ENCODE measurements at regions not wholly inside any gene's neighbourhood (a gene's known extent, or its start where the extent isn't known, plus 50 kb on each side); places are given as distances from the start of the nearest gene placed in this dataset.
"Not testable (repeated sequence)": the region's sequence is repeated elsewhere in the genome, so short reads cannot be mapped to it uniquely, and the experiment has no call there.

DNA sequence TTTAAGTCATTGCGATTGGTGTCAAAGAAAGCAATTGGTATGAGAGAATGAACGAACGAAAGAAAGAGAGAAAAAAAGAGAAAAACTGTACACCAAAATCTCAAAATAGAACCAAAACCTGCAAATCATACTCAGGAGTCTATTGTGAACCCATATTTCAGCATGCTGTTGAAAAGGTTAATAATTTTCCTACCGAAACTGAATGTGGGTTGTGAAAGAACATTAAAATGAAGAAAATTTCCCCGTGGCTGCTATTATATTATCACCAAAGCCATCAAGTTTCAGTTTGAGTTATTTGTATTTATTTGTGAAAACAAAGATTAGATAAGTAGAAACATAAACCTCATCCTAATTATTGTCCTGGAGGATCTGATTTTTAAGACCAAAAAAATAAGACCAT is 315.7 kb downstream of the BCL2L11 start:
- not testable (repeated sequence) for H3K27me3 ChIP-seq (ENCODE audit: control insufficient read depth in 3 of 3, insufficient read depth in 3 of 3, low read depth in 1 of 3, low read length in 3 of 3); H2AFZ ChIP-seq (ENCODE audit: low read length); H3K18ac ChIP-seq (ENCODE audit: low read length); H3K23ac ChIP-seq (ENCODE audit: low read depth, low read length, poor library complexity); H3K4me2 ChIP-seq (ENCODE audit: insufficient read depth, low read length, poor library complexity, severe bottlenecking); H2BK5ac ChIP-seq (ENCODE audit: low read length); H2BK12ac ChIP-seq (ENCODE audit: low read length); H3K4ac ChIP-seq (ENCODE audit: low read length); H3K27ac ChIP-seq (replicated peaks; ENCODE audit: low read length); H2BK15ac ChIP-seq (ENCODE audit: low read length); H3K9me3 ChIP-seq (replicated peaks in 1 of 2; ENCODE audit: control insufficient read depth in 2 of 2, insufficient read depth in 1 of 2, low read depth in 1 of 2, low read length in 2 of 2); DNase-seq (ENCODE audit: low spot score); H3K9ac ChIP-seq (ENCODE audit: low read depth, low read length, poor library complexity); H4K8ac ChIP-seq (ENCODE audit: low read depth, low read length); H2AK5ac ChIP-seq (ENCODE audit: low read depth, low read length); H3K14ac ChIP-seq (ENCODE audit: low read length); H2BK120ac ChIP-seq (ENCODE audit: low read depth, low read length); H3K36me3 ChIP-seq (replicated peaks in 1 of 2; ENCODE audit: control insufficient read depth in 2 of 2, insufficient read depth in 2 of 2, low read length in 2 of 2); H3K4me1 ChIP-seq (ENCODE audit: control insufficient read depth in 2 of 2, insufficient read depth in 1 of 2, low read depth in 1 of 2, low read length in 2 of 2); H3K79me1 ChIP-seq (ENCODE audit: low read depth, low read length); H3K4me3 ChIP-seq (ENCODE audit: low read length in 2 of 2); H4K91ac ChIP-seq (ENCODE audit: low read depth, low read length, poor library complexity)
- WGBS, 2 donors (ENCODE audit: extremely low coverage in 2 of 2, insufficient read length in 2 of 2, insufficient replicate concordance in 1 of 2): no CpG with 5 or more reads among the region's 5 CpGs

DNA sequence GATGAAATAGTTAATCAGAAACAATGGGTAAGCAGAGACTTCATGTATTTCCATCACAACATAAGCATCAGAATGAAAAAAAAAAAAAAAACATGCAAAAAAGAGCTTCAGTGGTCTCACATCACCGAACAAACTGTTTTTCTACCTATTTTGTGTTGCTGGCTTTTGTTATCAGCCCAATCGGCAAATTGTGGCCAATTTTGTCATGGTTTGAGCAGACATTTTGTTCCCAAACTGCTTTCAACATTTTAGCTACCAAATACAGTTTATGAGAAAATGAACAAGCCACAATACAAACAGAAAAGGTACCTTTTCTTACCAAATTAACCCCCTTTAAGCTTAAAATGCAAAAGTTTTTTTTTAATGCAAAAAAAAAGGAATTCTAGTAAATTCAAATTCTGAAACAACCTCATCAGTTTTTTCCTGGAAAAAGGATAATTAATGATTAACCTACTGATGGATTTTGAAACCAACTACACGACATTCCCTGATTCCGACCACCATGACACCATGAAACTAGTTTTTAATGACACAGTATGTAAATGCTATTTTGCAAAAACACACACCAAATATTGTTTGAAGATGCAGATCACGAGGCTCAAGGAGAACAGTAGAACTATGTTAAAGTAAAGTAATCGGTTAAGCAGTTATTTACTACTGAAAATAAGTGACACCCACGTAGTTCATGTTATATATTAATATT is 316.7 kb downstream of the BCL2L11 start:
- not testable (repeated sequence) for H3K36me3 ChIP-seq (replicated peaks in 1 of 2; ENCODE audit: control insufficient read depth in 2 of 2, insufficient read depth in 2 of 2, low read length in 2 of 2); H2AFZ ChIP-seq (ENCODE audit: low read length); H3K79me1 ChIP-seq (ENCODE audit: low read depth, low read length); H2BK120ac ChIP-seq (ENCODE audit: low read depth, low read length); H2BK12ac ChIP-seq (ENCODE audit: low read length); H3K27me3 ChIP-seq (ENCODE audit: control insufficient read depth in 3 of 3, insufficient read depth in 3 of 3, low read depth in 1 of 3, low read length in 3 of 3); H3K18ac ChIP-seq (ENCODE audit: low read length); H4K91ac ChIP-seq (ENCODE audit: low read depth, low read length, poor library complexity); H3K4me2 ChIP-seq (ENCODE audit: insufficient read depth, low read length, poor library complexity, severe bottlenecking); H3K9me3 ChIP-seq (replicated peaks in 1 of 2; ENCODE audit: control insufficient read depth in 2 of 2, insufficient read depth in 1 of 2, low read depth in 1 of 2, low read length in 2 of 2); H3K4ac ChIP-seq (ENCODE audit: low read length); H3K9ac ChIP-seq (ENCODE audit: low read depth, low read length, poor library complexity); H4K8ac ChIP-seq (ENCODE audit: low read depth, low read length); H2BK5ac ChIP-seq (ENCODE audit: low read length); H3K14ac ChIP-seq (ENCODE audit: low read length); H3K4me3 ChIP-seq (ENCODE audit: low read length in 2 of 2); H3K27ac ChIP-seq (replicated peaks; ENCODE audit: low read length); H2BK15ac ChIP-seq (ENCODE audit: low read length); H3K23ac ChIP-seq (ENCODE audit: low read depth, low read length, poor library complexity); DNase-seq (ENCODE audit: low spot score); H3K4me1 ChIP-seq (ENCODE audit: control insufficient read depth in 2 of 2, insufficient read depth in 1 of 2, low read depth in 1 of 2, low read length in 2 of 2); H2AK5ac ChIP-seq (ENCODE audit: low read depth, low read length)
- WGBS, 2 donors (ENCODE audit: extremely low coverage in 2 of 2, insufficient read length in 2 of 2, insufficient replicate concordance in 1 of 2): no CpG with 5 or more reads among the region's 7 CpGs

DNA sequence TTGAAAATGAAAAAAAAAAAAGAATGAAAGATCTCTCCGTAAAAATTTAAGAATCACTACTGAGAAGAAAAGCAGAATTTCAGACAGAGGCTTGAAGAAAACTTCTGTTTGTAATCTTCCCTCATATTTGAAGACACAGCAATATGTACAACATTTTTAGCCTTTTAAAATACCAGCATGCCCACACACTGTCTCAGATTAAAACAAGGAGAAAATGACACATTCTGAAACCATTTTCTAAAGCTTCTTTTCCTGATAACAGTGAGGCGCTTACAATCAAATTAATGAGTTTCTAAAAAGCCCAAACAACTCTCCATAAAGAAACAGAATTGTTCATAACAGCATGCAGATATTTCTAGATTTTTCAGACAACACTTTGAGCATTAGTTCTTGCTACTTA is 317.4 kb downstream of the BCL2L11 start:
- H3K23ac ChIP-seq (ENCODE audit: low read depth, low read length, poor library complexity); H3K4ac ChIP-seq (ENCODE audit: low read length); H3K79me1 ChIP-seq (ENCODE audit: low read depth, low read length); H4K8ac ChIP-seq (ENCODE audit: low read depth, low read length); H3K18ac ChIP-seq (ENCODE audit: low read length); DNase-seq (ENCODE audit: low spot score); H2BK12ac ChIP-seq (ENCODE audit: low read length); H3K4me1 ChIP-seq (ENCODE audit: control insufficient read depth in 2 of 2, insufficient read depth in 1 of 2, low read depth in 1 of 2, low read length in 2 of 2); H3K4me2 ChIP-seq (ENCODE audit: insufficient read depth, low read length, poor library complexity, severe bottlenecking); H2BK5ac ChIP-seq (ENCODE audit: low read length); H3K36me3 ChIP-seq (replicated peaks in 1 of 2; ENCODE audit: control insufficient read depth in 2 of 2, insufficient read depth in 2 of 2, low read length in 2 of 2); H3K9me3 ChIP-seq (replicated peaks in 1 of 2; ENCODE audit: control insufficient read depth in 2 of 2, insufficient read depth in 1 of 2, low read depth in 1 of 2, low read length in 2 of 2); H3K27me3 ChIP-seq (ENCODE audit: control insufficient read depth in 3 of 3, insufficient read depth in 3 of 3, low read depth in 1 of 3, low read length in 3 of 3); H3K27ac ChIP-seq (replicated peaks; ENCODE audit: low read length); H3K9ac ChIP-seq (ENCODE audit: low read depth, low read length, poor library complexity); H3K4me3 ChIP-seq (ENCODE audit: low read length in 2 of 2); H2BK120ac ChIP-seq (ENCODE audit: low read depth, low read length); H4K91ac ChIP-seq (ENCODE audit: low read depth, low read length, poor library complexity); H3K14ac ChIP-seq (ENCODE audit: low read length); H2BK15ac ChIP-seq (ENCODE audit: low read length); H2AFZ ChIP-seq (ENCODE audit: low read length); H2AK5ac ChIP-seq (ENCODE audit: low read depth, low read length): not testable (repeated sequence)
- no CpG with 5 or more reads among the region's 2 CpGs for WGBS, 2 donors (ENCODE audit: extremely low coverage in 2 of 2, insufficient read length in 2 of 2, insufficient replicate concordance in 1 of 2)

DNA sequence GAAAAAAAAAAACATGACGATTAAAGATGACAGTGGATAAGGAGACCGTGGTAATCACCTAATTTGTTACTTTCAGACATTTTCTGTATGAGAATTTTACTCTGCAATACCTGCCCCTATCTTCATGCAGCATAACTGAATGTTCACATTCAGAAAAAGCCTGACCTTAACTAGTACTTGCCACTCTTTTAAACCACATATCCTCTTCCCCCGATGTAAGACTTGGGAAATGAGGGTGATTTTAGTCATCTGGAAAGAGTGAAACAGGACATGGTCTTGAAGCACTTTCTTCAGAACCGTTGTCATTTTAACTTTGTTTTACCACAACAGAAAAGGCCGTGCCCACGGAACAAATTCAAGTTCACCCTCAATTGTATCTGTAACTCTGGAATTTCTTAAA is 318.5 kb downstream of the BCL2L11 start:
- not testable (repeated sequence) for H3K4me1 ChIP-seq (ENCODE audit: control insufficient read depth in 2 of 2, insufficient read depth in 1 of 2, low read depth in 1 of 2, low read length in 2 of 2); H2AFZ ChIP-seq (ENCODE audit: low read length); H3K4me3 ChIP-seq (ENCODE audit: low read length in 2 of 2); H3K27me3 ChIP-seq (ENCODE audit: control insufficient read depth in 3 of 3, insufficient read depth in 3 of 3, low read depth in 1 of 3, low read length in 3 of 3); H4K8ac ChIP-seq (ENCODE audit: low read depth, low read length); H3K27ac ChIP-seq (replicated peaks; ENCODE audit: low read length); H2BK15ac ChIP-seq (ENCODE audit: low read length); H3K9me3 ChIP-seq (replicated peaks in 1 of 2; ENCODE audit: control insufficient read depth in 2 of 2, insufficient read depth in 1 of 2, low read depth in 1 of 2, low read length in 2 of 2); H3K9ac ChIP-seq (ENCODE audit: low read depth, low read length, poor library complexity); H2AK5ac ChIP-seq (ENCODE audit: low read depth, low read length); H4K91ac ChIP-seq (ENCODE audit: low read depth, low read length, poor library complexity); H2BK12ac ChIP-seq (ENCODE audit: low read length); H2BK5ac ChIP-seq (ENCODE audit: low read length); H3K14ac ChIP-seq (ENCODE audit: low read length); H3K4ac ChIP-seq (ENCODE audit: low read length); H3K79me1 ChIP-seq (ENCODE audit: low read depth, low read length); H3K18ac ChIP-seq (ENCODE audit: low read length); H3K36me3 ChIP-seq (replicated peaks in 1 of 2; ENCODE audit: control insufficient read depth in 2 of 2, insufficient read depth in 2 of 2, low read length in 2 of 2); H3K23ac ChIP-seq (ENCODE audit: low read depth, low read length, poor library complexity); H3K4me2 ChIP-seq (ENCODE audit: insufficient read depth, low read length, poor library complexity, severe bottlenecking); H2BK120ac ChIP-seq (ENCODE audit: low read depth, low read length); DNase-seq (ENCODE audit: low spot score)
- no CpG with 5 or more reads among the region's 6 CpGs for WGBS, 2 donors (ENCODE audit: extremely low coverage in 2 of 2, insufficient read length in 2 of 2, insufficient replicate concordance in 1 of 2)

All from neuronal stem cell (in vitro differentiated cells).